HCT116 (cell line): ENCODE measurements at regions not wholly inside any gene's neighbourhood (a gene's known extent, or its start where the extent isn't known, plus 50 kb on each side); places are given as distances from the start of the nearest gene placed in this dataset.

ENCODE experiments used
- ATAC-seq: fragments of 200-7000 bp; cut with Tn5 transposase; 2 replicates; pipeline ENCODE4 v1.9.1; 2020; ENCODE audit warnings: mild to moderate bottlenecking, moderate library complexity
- BruUV-seq: library from RNA; stranded (reverse); fragments of 400-500 nt; replicated peaks from 2 replicates; lab custom pipeline; 2021; lab: Mats Ljungman, UMichigan
- CTCF ChIA-PET: fragments of 300-600 bp; sonication (Branson Sonifier 250); formaldehyde crosslinking; loops from one replicate; lab custom pipeline; 2021; ENCODE audit warnings: antibody characterized with exemption; lab: Charles Lee
- POLR2A ChIA-PET: fragments of 300-600, 350-600 bp; sonication (Branson Sonifier 250); formaldehyde crosslinking; loops from one replicate; lab custom pipeline; 2021; ENCODE audit warnings: antibody characterized with exemption; lab: Charles Lee
- RAD21 ChIA-PET, 2 experiments: fragments of 300-600 bp; sonication (Branson Sonifier 250); formaldehyde crosslinking; loops; one replicate each; lab custom pipeline; 2023; ENCODE audit warnings: low total read pairs in 2 of 2; ENCODE audit not compliant: uncharacterized antibody in 2 of 2, unreplicated experiment in 2 of 2, low non-redundant PET in 1 of 2; lab: Charles Lee
- DNase-seq: peaks from one replicate; pipeline ENCODE4 v3.0.0-alpha.2; 2010; ENCODE audit warnings: low read depth, low spot score
- H2AFZ ChIP-seq: fragments of 200-600 bp; shearing (Covaris generic), sonication (generic); 2 replicates; pipeline ENCODE4 v1.6.1; 2017; ENCODE audit warnings: low read depth, mixed run types, mixed read lengths, antibody characterized with exemption, low read length; ENCODE audit not compliant: poor library complexity, severe bottlenecking
- H3K27ac ChIP-seq: 2 replicates; pipeline ENCODE4 v1.5.1; 2012; ENCODE audit warnings: low read depth, low read length
- H3K27me3 ChIP-seq: fragments of 200-600 bp; sonication (generic); 2 replicates; pipeline ENCODE4 v1.6.1; 2016; ENCODE audit warnings: mixed run types, low read length, mixed read lengths; ENCODE audit not compliant: insufficient read depth
- H3K36me3 ChIP-seq, 2 experiments: fragments of 200-500 bp in 1 of 2; fragments of 200-600 bp in 1 of 2; sonication (Bioruptor generic) in 1 of 2; sonication (generic) in 1 of 2; 2 replicates each; pipeline versions ENCODE4 v1.5.1 to v1.6.1; 2014 to 2016; ENCODE audit warnings: low read length in 2 of 2, inconsistent platforms in 1 of 2, mixed read lengths in 1 of 2, mixed run types in 1 of 2; ENCODE audit not compliant: insufficient read depth in 2 of 2, control insufficient read depth in 1 of 2
- H3K4me1 ChIP-seq, 2 experiments: fragments of 200-600 bp in 1 of 2; sonication (generic) in 1 of 2; 2 replicates each; pipeline versions ENCODE4 v1.5.1 to v1.6.1; 2012 to 2017; ENCODE audit warnings: low read length in 2 of 2, inconsistent platforms in 1 of 2, mild to moderate bottlenecking in 1 of 2, mixed read lengths in 1 of 2, mixed run types in 1 of 2, moderate library complexity in 1 of 2; ENCODE audit not compliant: insufficient read depth in 2 of 2, control insufficient read depth in 1 of 2
- H3K4me2 ChIP-seq: fragments of 200-600 bp; sonication (generic); 2 replicates; pipeline ENCODE4 v1.6.1; 2017; ENCODE audit warnings: mixed run types, low read length, mixed read lengths
- H3K4me3 ChIP-seq, 2 experiments: fragments of 200-600 bp in 1 of 2; sonication (generic) in 1 of 2; replicated peaks in 1 of 2; 2 replicates each; pipeline ENCODE4 v1.5.1; 2011 to 2016; ENCODE audit warnings: low read length in 2 of 2, control low read depth in 1 of 2, low read depth in 1 of 2, mild to moderate bottlenecking in 1 of 2, mixed read lengths in 1 of 2, mixed run types in 1 of 2
- H3K79me2 ChIP-seq: fragments of 200-600 bp; sonication (generic); 2 replicates; pipeline ENCODE4 v1.6.1; 2017; ENCODE audit warnings: mild to moderate bottlenecking, mixed run types, low read length, moderate library complexity, mixed read lengths; ENCODE audit not compliant: insufficient read depth
- H3K9ac ChIP-seq: fragments of 200-600 bp; sonication (generic); 2 replicates; pipeline ENCODE4 v1.6.1; 2016; ENCODE audit warnings: low read length, mixed read lengths
- H3K9me2 ChIP-seq: fragments of 200-600 bp; sonication (generic), shearing (Covaris generic); 2 replicates; pipeline ENCODE4 v1.6.1; 2017; ENCODE audit warnings: mixed run types, mild to moderate bottlenecking, moderate library complexity; ENCODE audit not compliant: insufficient read depth
- H3K9me3 ChIP-seq, 2 experiments: fragments of 200-500 bp in 1 of 2; fragments of 200-600 bp in 1 of 2; sonication (Bioruptor generic) in 1 of 2; sonication (generic) in 1 of 2; 2 replicates each; pipeline ENCODE4 v1.6.1; 2014 to 2017; ENCODE audit warnings: low read length in 2 of 2, mixed read lengths in 2 of 2, inconsistent platforms in 1 of 2, low read depth in 1 of 2, mild to moderate bottlenecking in 1 of 2, mixed run types in 1 of 2, moderate library complexity in 1 of 2; ENCODE audit not compliant: control insufficient read depth in 1 of 2, insufficient read depth in 1 of 2
- H4K20me1 ChIP-seq: fragments of 200-600 bp; sonication (generic), shearing (Covaris generic); 2 replicates; pipeline ENCODE4 v1.6.1; 2017; ENCODE audit warnings: mixed run types, mild to moderate bottlenecking, moderate library complexity; ENCODE audit not compliant: insufficient read depth
- CEBPB ChIP-seq: IDR thresholded peaks from 2 replicates; pipeline ENCODE4 v1.6.1; 2012; ENCODE audit warnings: low read depth
- ELF1 ChIP-seq: IDR thresholded peaks from 2 replicates; pipeline ENCODE4 v1.6.1; 2012; ENCODE audit warnings: low read depth, borderline replicate concordance
- EZH2 ChIP-seq: fragments of 200-600 bp; sonication (generic); IDR thresholded peaks from 2 replicates; pipeline ENCODE4 v1.6.1; 2017; ENCODE audit warnings: antibody characterized with exemption, mixed run types
- EZH2phosphoT487 ChIP-seq: fragments of 200-600 bp; IDR thresholded peaks from 2 replicates; pipeline ENCODE4 v1.6.1; 2018; ENCODE audit warnings: antibody characterized with exemption, borderline replicate concordance
- FOSL1 ChIP-seq: IDR thresholded peaks from 2 replicates; pipeline ENCODE4 v1.6.1; 2012; ENCODE audit warnings: low read depth
- POLR2A ChIP-seq: IDR thresholded peaks from 2 replicates; pipeline ENCODE4 v1.7.0; 2011; ENCODE audit warnings: borderline replicate concordance; ENCODE audit not compliant: insufficient read depth, insufficient read length; ENCODE audit errors: extremely low read depth
- POLR2AphosphoS5 ChIP-seq: IDR thresholded peaks from 2 replicates; pipeline ENCODE4 v1.6.1; 2011; ENCODE audit warnings: mild to moderate bottlenecking, low read depth, low read length, moderate library complexity
- RAD21 ChIP-seq: IDR thresholded peaks from 2 replicates; pipeline ENCODE4 v1.6.1; 2012; ENCODE audit warnings: low read depth, mild to moderate bottlenecking
- SIN3A ChIP-seq: IDR thresholded peaks from 2 replicates; pipeline ENCODE4 v1.6.1; 2012; ENCODE audit warnings: low read depth
- ZNF274 ChIP-seq: fragments of 200-500 bp; sonication (Bioruptor generic); IDR thresholded peaks from 2 replicates; pipeline ENCODE4 v1.6.1; 2014; ENCODE audit warnings: mild to moderate bottlenecking, low read depth, low read length, inconsistent platforms
- intact Hi-C: fragments of 100-400 bp; cut with micrococcal nuclease; formaldehyde crosslinking; loops from 2 replicates; pipeline ENCODE4 v1.10.0; 2022
- TF ChIP-seq, protein P1 (sequence below): IDR thresholded peaks from 2 replicates; pipeline ENCODE4 v1.6.1; 2012; ENCODE audit warnings: low read depth
- TF ChIP-seq, protein P2 (sequence below): IDR thresholded peaks from 2 replicates; pipeline ENCODE4 v1.6.1; 2011; ENCODE audit warnings: mild to moderate bottlenecking, low read length, moderate library complexity; ENCODE audit not compliant: insufficient replicate concordance; ENCODE audit errors: extremely low read depth

DNA sequence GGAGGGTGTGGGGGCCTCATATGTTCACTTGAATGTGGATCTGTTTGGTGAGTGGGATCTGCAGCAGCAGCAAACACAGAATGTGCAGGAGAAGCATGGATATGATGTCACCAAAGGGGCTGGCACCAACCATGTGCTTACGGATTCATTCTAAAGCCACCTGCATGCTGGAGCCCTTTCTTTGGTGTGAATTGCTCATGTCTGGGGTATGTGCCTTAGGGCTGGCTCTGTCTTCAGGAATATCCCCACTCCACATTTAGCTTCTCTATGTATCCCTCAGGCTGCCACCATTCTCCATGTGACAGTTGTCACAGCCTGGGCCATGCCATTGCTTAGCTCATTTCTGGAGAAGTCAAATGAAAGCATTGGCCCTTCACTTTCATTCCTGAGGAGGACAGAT lies 606.8 kb upstream of the AMELY start (continued):
- TF ChIP-seq, protein P1, sequence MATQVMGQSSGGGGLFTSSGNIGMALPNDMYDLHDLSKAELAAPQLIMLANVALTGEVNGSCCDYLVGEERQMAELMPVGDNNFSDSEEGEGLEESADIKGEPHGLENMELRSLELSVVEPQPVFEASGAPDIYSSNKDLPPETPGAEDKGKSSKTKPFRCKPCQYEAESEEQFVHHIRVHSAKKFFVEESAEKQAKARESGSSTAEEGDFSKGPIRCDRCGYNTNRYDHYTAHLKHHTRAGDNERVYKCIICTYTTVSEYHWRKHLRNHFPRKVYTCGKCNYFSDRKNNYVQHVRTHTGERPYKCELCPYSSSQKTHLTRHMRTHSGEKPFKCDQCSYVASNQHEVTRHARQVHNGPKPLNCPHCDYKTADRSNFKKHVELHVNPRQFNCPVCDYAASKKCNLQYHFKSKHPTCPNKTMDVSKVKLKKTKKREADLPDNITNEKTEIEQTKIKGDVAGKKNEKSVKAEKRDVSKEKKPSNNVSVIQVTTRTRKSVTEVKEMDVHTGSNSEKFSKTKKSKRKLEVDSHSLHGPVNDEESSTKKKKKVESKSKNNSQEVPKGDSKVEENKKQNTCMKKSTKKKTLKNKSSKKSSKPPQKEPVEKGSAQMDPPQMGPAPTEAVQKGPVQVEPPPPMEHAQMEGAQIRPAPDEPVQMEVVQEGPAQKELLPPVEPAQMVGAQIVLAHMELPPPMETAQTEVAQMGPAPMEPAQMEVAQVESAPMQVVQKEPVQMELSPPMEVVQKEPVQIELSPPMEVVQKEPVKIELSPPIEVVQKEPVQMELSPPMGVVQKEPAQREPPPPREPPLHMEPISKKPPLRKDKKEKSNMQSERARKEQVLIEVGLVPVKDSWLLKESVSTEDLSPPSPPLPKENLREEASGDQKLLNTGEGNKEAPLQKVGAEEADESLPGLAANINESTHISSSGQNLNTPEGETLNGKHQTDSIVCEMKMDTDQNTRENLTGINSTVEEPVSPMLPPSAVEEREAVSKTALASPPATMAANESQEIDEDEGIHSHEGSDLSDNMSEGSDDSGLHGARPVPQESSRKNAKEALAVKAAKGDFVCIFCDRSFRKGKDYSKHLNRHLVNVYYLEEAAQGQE: no peak
- TF ChIP-seq CEBPB (no peak), POLR2A (no peak), POLR2AphosphoS5 (no peak), EZH2 (no peak), ZNF274 (no peak), RAD21 (no peak)

DNA sequence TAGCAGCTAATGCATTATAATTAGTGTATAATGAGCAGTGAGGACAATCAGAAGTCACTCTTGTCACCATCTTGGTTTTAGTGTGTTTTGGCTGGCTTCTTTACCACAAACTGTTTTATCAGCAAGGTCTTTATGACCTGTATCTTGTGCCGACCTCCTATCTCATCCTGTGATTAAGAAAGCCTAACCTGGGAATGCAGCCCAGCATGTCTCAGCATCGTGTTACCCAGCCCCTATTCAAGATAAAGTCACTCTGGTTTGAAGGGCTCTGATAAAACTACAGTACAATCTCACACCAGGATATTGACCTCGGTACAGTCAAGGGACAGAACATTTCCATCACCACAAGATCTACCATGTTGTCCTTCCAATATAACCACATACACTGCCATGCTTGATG lies 604.7 kb upstream of the AMELY start:
- H2AFZ ChIP-seq: no peak overlapping the region

More for the DNA sequence above, 604.7 kb upstream of the AMELY start:
- TF ChIP-seq ELF1 (no peak), EZH2phosphoT487 (no peak), SIN3A (no peak), ZNF274 (no peak), CEBPB (no peak), FOSL1 (no peak)
- TF ChIP-seq, protein P2, sequence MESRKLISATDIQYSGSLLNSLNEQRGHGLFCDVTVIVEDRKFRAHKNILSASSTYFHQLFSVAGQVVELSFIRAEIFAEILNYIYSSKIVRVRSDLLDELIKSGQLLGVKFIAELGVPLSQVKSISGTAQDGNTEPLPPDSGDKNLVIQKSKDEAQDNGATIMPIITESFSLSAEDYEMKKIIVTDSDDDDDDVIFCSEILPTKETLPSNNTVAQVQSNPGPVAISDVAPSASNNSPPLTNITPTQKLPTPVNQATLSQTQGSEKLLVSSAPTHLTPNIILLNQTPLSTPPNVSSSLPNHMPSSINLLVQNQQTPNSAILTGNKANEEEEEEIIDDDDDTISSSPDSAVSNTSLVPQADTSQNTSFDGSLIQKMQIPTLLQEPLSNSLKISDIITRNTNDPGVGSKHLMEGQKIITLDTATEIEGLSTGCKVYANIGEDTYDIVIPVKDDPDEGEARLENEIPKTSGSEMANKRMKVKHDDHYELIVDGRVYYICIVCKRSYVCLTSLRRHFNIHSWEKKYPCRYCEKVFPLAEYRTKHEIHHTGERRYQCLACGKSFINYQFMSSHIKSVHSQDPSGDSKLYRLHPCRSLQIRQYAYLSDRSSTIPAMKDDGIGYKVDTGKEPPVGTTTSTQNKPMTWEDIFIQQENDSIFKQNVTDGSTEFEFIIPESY: no peak
- ATAC-seq: no peak
- H3K9ac ChIP-seq: no peak overlapping the region
- intact Hi-C loops: no loop called here
- no peak for DNase-seq
- no peaks in the 10 kb centered on the region for H3K4me1 ChIP-seq
- no peak overlapping the region for H3K4me2 ChIP-seq
- no TSS peak for BruUV-seq
- H3K27ac ChIP-seq: no peak overlapping the region
- H3K79me2 ChIP-seq: no peaks in the 10 kb centered on the region
- H3K27me3 ChIP-seq: no peaks in the 10 kb centered on the region
- RAD21 ChIA-PET: no interaction called here
- H4K20me1 ChIP-seq: no peaks in the 10 kb centered on the region
- no peaks in the 10 kb centered on the region for H3K9me3 ChIP-seq
- H3K4me3 ChIP-seq: no peak overlapping the region
- H3K36me3 ChIP-seq: no peaks in the 10 kb centered on the region
- H3K9me2 ChIP-seq: no peaks in the 10 kb centered on the region
- CTCF ChIA-PET: no interaction called here
- POLR2A ChIA-PET: no interaction called here
